HCT116 (cell line): ENCODE measurements at regions not wholly inside any gene's neighbourhood (a gene's known extent, or its start where the extent isn't known, plus 50 kb on each side); places are given as distances from the start of the nearest gene placed in this dataset.

Source experiments
- ATAC-seq: fragments of 200-7000 bp; cut with Tn5 transposase; 2 replicates; pipeline ENCODE4 v1.9.1; 2020; ENCODE audit warnings: mild to moderate bottlenecking, moderate library complexity
- BruUV-seq: library from RNA; stranded (reverse); fragments of 400-500 nt; replicated peaks from 2 replicates; lab custom pipeline; 2021; lab: Mats Ljungman, UMichigan
- CTCF ChIA-PET: fragments of 300-600 bp; sonication (Branson Sonifier 250); formaldehyde crosslinking; loops from one replicate; lab custom pipeline; 2021; ENCODE audit warnings: antibody characterized with exemption; lab: Charles Lee
- POLR2A ChIA-PET: fragments of 300-600, 350-600 bp; sonication (Branson Sonifier 250); formaldehyde crosslinking; loops from one replicate; lab custom pipeline; 2021; ENCODE audit warnings: antibody characterized with exemption; lab: Charles Lee
- RAD21 ChIA-PET, 2 experiments: fragments of 300-600 bp; sonication (Branson Sonifier 250); formaldehyde crosslinking; loops; one replicate each; lab custom pipeline; 2023; ENCODE audit warnings: low total read pairs in 2 of 2; ENCODE audit not compliant: uncharacterized antibody in 2 of 2, unreplicated experiment in 2 of 2, low non-redundant PET in 1 of 2; lab: Charles Lee
- DNase-seq: peaks from one replicate; pipeline ENCODE4 v3.0.0-alpha.2; 2010; ENCODE audit warnings: low read depth, low spot score
- H2AFZ ChIP-seq: fragments of 200-600 bp; shearing (Covaris generic), sonication (generic); 2 replicates; pipeline ENCODE4 v1.6.1; 2017; ENCODE audit warnings: low read depth, mixed run types, mixed read lengths, antibody characterized with exemption, low read length; ENCODE audit not compliant: poor library complexity, severe bottlenecking
- H3K27ac ChIP-seq: 2 replicates; pipeline ENCODE4 v1.5.1; 2012; ENCODE audit warnings: low read depth, low read length
- H3K27me3 ChIP-seq: fragments of 200-600 bp; sonication (generic); 2 replicates; pipeline ENCODE4 v1.6.1; 2016; ENCODE audit warnings: mixed run types, low read length, mixed read lengths; ENCODE audit not compliant: insufficient read depth
- H3K36me3 ChIP-seq, 2 experiments: fragments of 200-500 bp in 1 of 2; fragments of 200-600 bp in 1 of 2; sonication (Bioruptor generic) in 1 of 2; sonication (generic) in 1 of 2; 2 replicates each; pipeline versions ENCODE4 v1.5.1 to v1.6.1; 2014 to 2016; ENCODE audit warnings: low read length in 2 of 2, inconsistent platforms in 1 of 2, mixed read lengths in 1 of 2, mixed run types in 1 of 2; ENCODE audit not compliant: insufficient read depth in 2 of 2, control insufficient read depth in 1 of 2
- H3K4me1 ChIP-seq, 2 experiments: fragments of 200-600 bp in 1 of 2; sonication (generic) in 1 of 2; 2 replicates each; pipeline versions ENCODE4 v1.5.1 to v1.6.1; 2012 to 2017; ENCODE audit warnings: low read length in 2 of 2, inconsistent platforms in 1 of 2, mild to moderate bottlenecking in 1 of 2, mixed read lengths in 1 of 2, mixed run types in 1 of 2, moderate library complexity in 1 of 2; ENCODE audit not compliant: insufficient read depth in 2 of 2, control insufficient read depth in 1 of 2
- H3K4me2 ChIP-seq: fragments of 200-600 bp; sonication (generic); 2 replicates; pipeline ENCODE4 v1.6.1; 2017; ENCODE audit warnings: mixed run types, low read length, mixed read lengths
- H3K4me3 ChIP-seq, 2 experiments: fragments of 200-600 bp in 1 of 2; sonication (generic) in 1 of 2; replicated peaks in 1 of 2; 2 replicates each; pipeline ENCODE4 v1.5.1; 2011 to 2016; ENCODE audit warnings: low read length in 2 of 2, control low read depth in 1 of 2, low read depth in 1 of 2, mild to moderate bottlenecking in 1 of 2, mixed read lengths in 1 of 2, mixed run types in 1 of 2
- H3K79me2 ChIP-seq: fragments of 200-600 bp; sonication (generic); 2 replicates; pipeline ENCODE4 v1.6.1; 2017; ENCODE audit warnings: mild to moderate bottlenecking, mixed run types, low read length, moderate library complexity, mixed read lengths; ENCODE audit not compliant: insufficient read depth
- H3K9ac ChIP-seq: fragments of 200-600 bp; sonication (generic); 2 replicates; pipeline ENCODE4 v1.6.1; 2016; ENCODE audit warnings: low read length, mixed read lengths
- H3K9me2 ChIP-seq: fragments of 200-600 bp; sonication (generic), shearing (Covaris generic); 2 replicates; pipeline ENCODE4 v1.6.1; 2017; ENCODE audit warnings: mixed run types, mild to moderate bottlenecking, moderate library complexity; ENCODE audit not compliant: insufficient read depth
- H3K9me3 ChIP-seq, 2 experiments: fragments of 200-500 bp in 1 of 2; fragments of 200-600 bp in 1 of 2; sonication (Bioruptor generic) in 1 of 2; sonication (generic) in 1 of 2; 2 replicates each; pipeline ENCODE4 v1.6.1; 2014 to 2017; ENCODE audit warnings: low read length in 2 of 2, mixed read lengths in 2 of 2, inconsistent platforms in 1 of 2, low read depth in 1 of 2, mild to moderate bottlenecking in 1 of 2, mixed run types in 1 of 2, moderate library complexity in 1 of 2; ENCODE audit not compliant: control insufficient read depth in 1 of 2, insufficient read depth in 1 of 2
- H4K20me1 ChIP-seq: fragments of 200-600 bp; sonication (generic), shearing (Covaris generic); 2 replicates; pipeline ENCODE4 v1.6.1; 2017; ENCODE audit warnings: mixed run types, mild to moderate bottlenecking, moderate library complexity; ENCODE audit not compliant: insufficient read depth
- CBX3 ChIP-seq: IDR thresholded peaks from 2 replicates; pipeline ENCODE4 v1.6.1; 2012; ENCODE audit warnings: low read depth
- CEBPB ChIP-seq: IDR thresholded peaks from 2 replicates; pipeline ENCODE4 v1.6.1; 2012; ENCODE audit warnings: low read depth
- EGR1 ChIP-seq: IDR thresholded peaks from 2 replicates; pipeline ENCODE4 v1.6.1; 2012; ENCODE audit warnings: low read depth
- ELF1 ChIP-seq: IDR thresholded peaks from 2 replicates; pipeline ENCODE4 v1.6.1; 2012; ENCODE audit warnings: low read depth, borderline replicate concordance
- EZH2 ChIP-seq: fragments of 200-600 bp; sonication (generic); IDR thresholded peaks from 2 replicates; pipeline ENCODE4 v1.6.1; 2017; ENCODE audit warnings: antibody characterized with exemption, mixed run types
- JUND ChIP-seq: IDR thresholded peaks from 2 replicates; pipeline ENCODE4 v1.6.1; 2012
- POLR2A ChIP-seq: IDR thresholded peaks from 2 replicates; pipeline ENCODE4 v1.7.0; 2011; ENCODE audit warnings: borderline replicate concordance; ENCODE audit not compliant: insufficient read depth, insufficient read length; ENCODE audit errors: extremely low read depth
- RAD21 ChIP-seq: IDR thresholded peaks from 2 replicates; pipeline ENCODE4 v1.6.1; 2012; ENCODE audit warnings: low read depth, mild to moderate bottlenecking
- REST ChIP-seq: IDR thresholded peaks from 2 replicates; pipeline ENCODE4 v1.6.1; 2012; ENCODE audit warnings: low read depth
- SP1 ChIP-seq: IDR thresholded peaks from 2 replicates; pipeline ENCODE4 v1.6.1; 2012; ENCODE audit warnings: low read depth
- SRF ChIP-seq: IDR thresholded peaks from 2 replicates; pipeline ENCODE4 v1.6.1; 2012; ENCODE audit warnings: low read depth
- ZBTB33 ChIP-seq: IDR thresholded peaks from 2 replicates; pipeline ENCODE4 v1.6.1; 2011; ENCODE audit warnings: mild to moderate bottlenecking, low read length, moderate library complexity; ENCODE audit not compliant: insufficient replicate concordance; ENCODE audit errors: extremely low read depth
- ZFX ChIP-seq: fragments of 450-650 bp; IDR thresholded peaks from 2 replicates; pipeline ENCODE4 v1.6.1; 2017
- ZNF274 ChIP-seq: fragments of 200-500 bp; sonication (Bioruptor generic); IDR thresholded peaks from 2 replicates; pipeline ENCODE4 v1.6.1; 2014; ENCODE audit warnings: mild to moderate bottlenecking, low read depth, low read length, inconsistent platforms
- intact Hi-C: fragments of 100-400 bp; cut with micrococcal nuclease; formaldehyde crosslinking; loops from 2 replicates; pipeline ENCODE4 v1.10.0; 2022
- TF ChIP-seq, protein P1 (sequence below): IDR thresholded peaks from 2 replicates; pipeline ENCODE4 v1.6.1; 2012
- TF ChIP-seq, protein P2 (sequence below): IDR thresholded peaks from 2 replicates; pipeline ENCODE4 v1.6.1; 2012

GRCh38 chr13:67775359-67775758 is 545.2 kb upstream of the PCDH9 start:
- no peaks in the 10 kb centered on the region for H3K27me3 ChIP-seq
- ATAC-seq, result no peak
- no peaks in the 10 kb centered on the region for H3K9me2 ChIP-seq
- ChIA-PET RAD21 (no interaction called here), CTCF (no interaction called here), POLR2A (no interaction called here)
- no peak overlapping the region for H3K27ac ChIP-seq
- no peak overlapping the region for H3K9ac ChIP-seq
- H3K9me3 ChIP-seq, result no peaks in the 10 kb centered on the region; a peak in 1 of 4 replicates
- H3K4me3 ChIP-seq, result no peak overlapping the region
- no peaks in the 10 kb centered on the region for H3K4me1 ChIP-seq
- H4K20me1 ChIP-seq, result no peaks in the 10 kb centered on the region
- no peaks in the 10 kb centered on the region for H3K36me3 ChIP-seq
- intact Hi-C loops, result no loop called here
- H2AFZ ChIP-seq, result no peak overlapping the region
- no peak for DNase-seq
- no TSS peak for BruUV-seq
- no peak overlapping the region for H3K4me2 ChIP-seq
- H3K79me2 ChIP-seq, result no peaks in the 10 kb centered on the region
- TF ChIP-seq CEBPB, result no peak
- no peak for TF ChIP-seq ZBTB33
- no peak for TF ChIP-seq EZH2
- no peak for TF ChIP-seq EGR1
- no peak for TF ChIP-seq ZNF274
- TF ChIP-seq SP1, result no peak
- TF ChIP-seq SRF, result no peak
- TF ChIP-seq CBX3, result no peak
- no peak for TF ChIP-seq JUND
- TF ChIP-seq, protein P1, sequence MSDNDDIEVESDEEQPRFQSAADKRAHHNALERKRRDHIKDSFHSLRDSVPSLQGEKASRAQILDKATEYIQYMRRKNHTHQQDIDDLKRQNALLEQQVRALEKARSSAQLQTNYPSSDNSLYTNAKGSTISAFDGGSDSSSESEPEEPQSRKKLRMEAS, result no peak
- TF ChIP-seq, protein P2, sequence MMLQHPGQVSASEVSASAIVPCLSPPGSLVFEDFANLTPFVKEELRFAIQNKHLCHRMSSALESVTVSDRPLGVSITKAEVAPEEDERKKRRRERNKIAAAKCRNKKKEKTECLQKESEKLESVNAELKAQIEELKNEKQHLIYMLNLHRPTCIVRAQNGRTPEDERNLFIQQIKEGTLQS, result no peak
- TF ChIP-seq POLR2A, result no peak
- TF ChIP-seq REST, result no peak
- TF ChIP-seq ZFX, result no peak
- TF ChIP-seq ELF1, result no peak
- TF ChIP-seq RAD21, result no peak
